Activated CD8-positive, alpha-beta memory T cell treated with anti-CD3 and anti-CD28 coated beads, Interleukin-2, amount 50 U/mL, for 4 hours (primary cell): ENCODE measurements at regions not wholly inside any gene's neighbourhood (a gene's known extent, or its start where the extent isn't known, plus 50 kb on each side); places are given as distances from the start of the nearest gene placed in this dataset.

Source experiments
- DNase-seq: peaks from one replicate; pipeline ENCODE4 v3.0.0-alpha.2; 2020

DNA sequence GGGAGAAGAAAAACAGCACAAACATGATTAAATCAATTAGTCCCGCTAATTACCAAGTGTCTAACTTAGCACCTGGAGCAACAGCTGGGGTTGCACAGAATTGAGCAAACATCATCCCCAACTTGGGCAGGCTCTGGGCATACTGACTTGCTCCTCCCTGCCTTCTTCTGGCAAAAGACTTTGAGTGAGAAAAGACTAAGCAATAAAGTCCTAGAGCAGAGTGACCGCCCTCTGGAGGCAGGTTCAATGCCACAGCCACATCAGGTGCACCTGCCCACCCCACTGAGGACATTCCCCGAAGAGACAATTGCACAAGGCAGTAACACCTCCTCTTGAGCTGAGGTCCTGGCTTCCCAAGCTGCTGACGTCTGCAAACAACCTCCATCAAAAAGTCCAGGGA lies 358.3 kb downstream of the SOX9 start:
- no peak for DNase-seq

DNA sequence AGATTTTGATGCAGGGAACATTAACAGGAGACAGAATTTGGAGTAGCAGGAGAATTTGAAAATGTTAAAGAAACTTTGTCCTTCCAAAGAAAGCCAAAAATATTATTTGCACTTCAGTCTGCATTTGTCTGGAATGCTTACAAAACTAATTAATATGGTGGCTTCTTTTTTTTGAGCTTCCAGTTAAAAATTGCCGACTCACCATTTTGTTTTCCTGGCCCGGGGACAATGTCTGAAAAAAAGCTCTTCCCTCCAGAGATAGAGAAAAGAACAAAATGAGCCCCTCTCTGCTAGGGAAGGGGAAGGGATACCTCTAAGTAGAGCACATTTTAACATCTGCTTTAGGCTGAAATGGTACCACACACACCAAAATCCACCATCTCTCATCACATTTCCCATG lies 360.8 kb downstream of the SOX9 start:
- no peak for DNase-seq

DNA sequence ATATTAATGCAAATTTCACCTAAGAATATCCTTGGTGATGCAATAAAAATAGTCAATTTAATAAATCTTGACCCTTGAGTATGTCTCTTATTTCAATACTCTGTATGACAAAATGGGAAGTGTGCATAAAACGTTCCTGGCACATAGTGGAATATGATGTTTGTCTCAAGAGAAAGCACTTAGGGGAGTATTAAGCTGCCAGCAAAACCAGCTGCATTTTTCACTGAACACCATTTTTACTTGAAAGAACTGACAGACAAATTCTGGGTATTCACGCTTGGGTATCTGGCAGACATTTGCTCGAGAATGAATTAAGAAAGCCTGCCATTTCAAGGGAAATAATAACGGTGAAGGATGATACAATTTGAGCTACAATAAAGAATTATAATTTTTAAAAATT lies 364.8 kb downstream of the SOX9 start:
- no peak for DNase-seq

DNA sequence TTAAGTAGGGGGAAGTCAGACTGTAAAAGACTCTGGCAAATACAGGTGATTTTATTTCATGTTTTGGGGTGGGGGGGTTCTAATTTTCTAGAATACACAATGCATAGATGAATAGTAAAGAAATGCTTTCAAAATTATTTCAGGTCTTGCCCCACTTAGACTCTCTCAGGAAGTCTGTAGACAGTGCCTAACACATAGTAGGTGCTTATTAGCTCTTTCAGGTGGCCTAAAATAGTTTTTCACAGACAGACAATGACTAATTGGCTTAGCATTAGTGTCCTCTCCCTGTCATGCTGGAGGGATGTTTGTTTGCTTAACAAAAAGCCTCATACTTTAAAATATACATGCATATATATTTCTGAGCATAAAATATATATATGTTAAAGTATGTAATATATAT lies 366.0 kb downstream of the SOX9 start:
- DNase-seq, result no peak

DNA sequence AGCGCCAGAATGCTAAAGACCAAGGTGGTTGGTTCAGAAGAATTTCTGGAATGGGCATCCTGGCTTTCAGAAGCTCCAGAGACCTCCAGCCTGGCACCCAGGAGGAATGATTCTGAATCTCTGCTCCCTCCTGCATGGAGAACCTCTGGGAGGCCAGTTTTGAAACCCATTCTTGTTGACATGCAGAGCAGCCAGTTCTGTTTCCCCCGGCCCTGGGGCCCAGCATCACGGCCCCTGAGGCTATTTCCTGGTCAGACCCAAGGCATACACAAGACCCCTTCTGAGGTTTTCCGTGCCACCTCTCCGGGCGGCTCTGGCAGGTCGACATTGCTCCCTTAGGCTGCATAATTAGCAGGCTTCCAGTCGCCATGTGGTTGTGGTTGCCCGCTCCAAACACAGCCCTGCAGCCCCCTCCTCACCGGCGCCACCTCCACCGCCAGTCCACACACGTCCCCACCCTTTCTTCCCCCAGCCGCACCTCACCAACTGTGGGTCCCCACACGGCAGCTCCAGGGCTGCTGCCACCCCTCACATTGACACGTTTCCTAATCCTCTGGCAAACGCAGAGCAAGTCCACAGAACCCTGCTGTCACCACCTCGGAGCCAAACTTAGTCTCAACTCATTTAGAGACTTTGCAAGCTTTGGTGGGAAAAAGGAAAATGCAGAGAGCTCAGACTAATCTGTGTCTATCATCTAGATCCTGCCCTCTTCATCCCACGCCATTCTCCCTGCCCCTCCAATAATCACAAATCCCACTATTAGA lies 367.1 kb downstream of the SOX9 start:
- DNase-seq, result no peak

DNA sequence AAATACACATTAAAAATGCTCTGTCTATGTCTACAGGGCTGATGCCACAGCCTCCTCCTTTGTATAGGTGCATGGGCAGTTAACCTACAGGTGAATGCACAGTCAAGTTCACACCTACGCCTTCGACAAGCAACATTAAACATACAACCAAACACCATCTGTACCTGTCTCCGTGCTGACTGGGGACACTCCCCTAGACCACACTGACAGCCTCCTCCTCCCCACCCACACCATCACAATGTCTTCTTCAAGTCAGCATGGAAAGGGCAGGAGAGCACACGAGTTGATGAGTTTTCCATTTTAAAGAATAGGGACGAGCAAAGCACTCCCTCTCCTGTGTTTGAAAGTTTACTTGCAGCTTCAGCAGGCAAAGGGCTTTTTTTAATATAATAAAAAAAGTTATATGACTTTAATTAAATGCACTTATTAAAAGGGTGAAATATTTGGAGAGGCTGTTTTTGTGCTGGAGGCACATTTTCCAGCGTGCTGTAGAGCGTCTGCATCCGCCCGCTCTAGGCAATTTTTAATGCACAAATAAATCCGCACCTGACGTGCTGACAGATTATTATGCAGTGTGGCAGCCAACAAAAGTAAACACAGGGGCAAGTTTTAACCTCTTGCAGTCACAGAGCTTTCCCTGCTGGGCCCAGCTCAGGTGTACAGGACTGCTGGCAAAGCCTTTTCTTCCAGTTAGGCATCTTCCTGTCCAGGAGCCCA lies 367.9 kb downstream of the SOX9 start:
- DNase-seq, result no peak

DNA sequence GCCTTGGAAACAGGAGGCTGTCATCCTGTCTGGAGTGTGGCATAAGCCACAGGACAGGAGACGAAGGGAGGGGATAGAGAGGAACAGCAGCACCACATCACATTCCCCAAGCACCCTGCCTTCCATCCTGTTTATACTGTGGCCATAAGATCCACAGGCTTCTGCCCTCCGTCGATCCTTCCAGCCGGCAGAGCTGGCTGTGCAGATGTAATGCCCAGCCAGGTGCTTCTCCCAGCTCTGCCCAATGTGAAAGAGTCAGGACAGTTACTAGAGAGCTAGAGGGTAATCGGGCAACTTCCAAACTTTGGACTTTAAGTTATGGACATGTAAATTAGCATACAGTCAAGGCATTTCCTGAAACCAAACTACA lies 368.4 kb downstream of the SOX9 start:
- no peak for DNase-seq

DNA sequence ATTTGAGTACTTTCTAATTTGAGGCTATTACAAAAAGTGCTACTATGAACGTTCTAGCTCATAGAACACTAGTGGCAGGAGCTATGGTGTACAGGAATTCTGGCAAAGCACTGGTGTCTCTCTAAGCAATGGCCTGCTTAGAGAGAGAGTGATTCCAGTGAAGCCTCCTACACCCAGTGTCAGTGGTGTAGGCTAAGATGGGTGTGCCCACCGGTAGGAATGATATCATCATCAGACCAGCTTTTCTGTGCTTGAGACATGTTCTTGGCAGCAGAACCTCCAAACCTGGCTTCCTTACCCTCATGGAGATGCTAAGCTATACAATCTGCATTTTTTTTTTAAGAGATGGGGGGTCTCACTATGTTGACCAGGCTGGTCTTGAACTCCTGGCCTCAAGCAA lies 370.3 kb downstream of the SOX9 start:
- DNase-seq, result no peak

DNA sequence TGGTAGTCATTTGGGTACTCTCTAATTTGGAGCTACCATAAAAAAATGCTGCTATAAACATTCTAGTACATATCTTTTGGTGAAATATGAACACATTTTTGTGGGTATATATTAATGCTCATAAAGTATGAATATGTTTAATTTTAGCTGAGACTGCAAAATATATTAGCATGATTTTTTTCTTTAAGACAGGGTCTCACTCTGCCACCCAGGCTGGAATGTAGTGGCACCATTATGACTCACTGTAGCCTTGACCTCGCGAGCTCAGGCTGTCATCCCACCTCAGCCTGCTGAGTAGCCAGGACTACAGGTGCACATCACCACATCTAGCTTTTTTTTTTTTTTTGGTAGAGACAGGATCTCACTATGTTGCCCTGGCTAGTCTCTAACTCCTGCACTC lies 371.7 kb downstream of the SOX9 start:
- DNase-seq, result no peak

DNA sequence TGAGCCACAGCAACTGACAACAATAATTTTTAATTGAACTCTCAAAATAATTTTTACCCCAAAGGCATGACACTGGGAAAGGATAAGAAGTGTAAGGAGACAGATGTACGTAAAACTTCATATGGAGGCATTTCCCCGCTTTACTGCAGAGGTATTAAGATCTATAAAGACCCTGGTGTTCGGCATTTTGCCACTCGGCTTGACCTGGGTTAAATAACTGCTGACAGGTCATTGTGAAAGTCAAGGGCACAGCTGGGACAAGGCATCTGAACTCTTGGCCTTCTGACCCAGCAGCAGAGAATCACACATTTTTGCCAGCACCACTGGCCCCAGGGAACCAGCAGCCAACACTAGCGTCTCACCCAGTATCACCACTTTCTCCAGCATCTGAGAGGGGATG lies 372.1 kb downstream of the SOX9 start:
- no peak for DNase-seq

DNA sequence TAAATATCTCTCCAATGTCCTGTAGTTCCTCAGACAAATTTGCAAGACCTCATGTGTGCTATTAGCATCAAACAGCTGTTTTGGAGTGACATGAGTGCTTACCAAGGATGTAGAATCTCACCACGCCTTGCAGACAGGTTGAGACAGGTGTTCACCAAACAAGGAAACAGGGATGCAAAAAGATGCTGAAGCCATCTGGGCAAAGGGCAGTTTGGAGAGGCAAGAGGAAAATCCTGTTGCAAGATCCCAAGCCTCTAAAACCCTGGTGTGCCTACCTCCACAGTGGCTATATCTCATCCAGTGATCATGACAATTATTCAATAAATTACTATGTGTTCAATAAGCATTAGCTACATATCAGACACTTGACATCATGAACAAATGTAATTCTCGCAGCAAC lies 373.7 kb downstream of the SOX9 start:
- DNase-seq, result no peak

DNA sequence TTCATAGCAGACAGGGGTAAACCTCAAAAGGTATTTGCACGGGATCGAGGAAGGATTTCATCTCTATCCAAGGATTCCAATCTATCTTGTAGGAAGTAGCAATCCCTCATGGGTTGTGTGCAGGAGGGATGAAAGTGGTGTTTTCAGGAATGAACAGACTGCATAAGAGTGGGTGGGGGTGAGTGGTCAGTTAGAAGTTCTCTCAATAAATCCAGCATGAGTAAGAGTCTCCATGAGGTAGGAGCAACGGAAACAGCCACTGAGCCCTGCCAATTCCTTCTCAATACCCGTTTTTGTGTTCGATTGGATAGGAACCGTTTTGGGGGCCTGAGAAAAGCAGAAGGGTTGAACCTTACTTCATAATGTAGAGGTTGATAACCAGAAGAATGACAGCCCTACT lies 375.6 kb downstream of the SOX9 start:
- DNase-seq, result no peak

DNA sequence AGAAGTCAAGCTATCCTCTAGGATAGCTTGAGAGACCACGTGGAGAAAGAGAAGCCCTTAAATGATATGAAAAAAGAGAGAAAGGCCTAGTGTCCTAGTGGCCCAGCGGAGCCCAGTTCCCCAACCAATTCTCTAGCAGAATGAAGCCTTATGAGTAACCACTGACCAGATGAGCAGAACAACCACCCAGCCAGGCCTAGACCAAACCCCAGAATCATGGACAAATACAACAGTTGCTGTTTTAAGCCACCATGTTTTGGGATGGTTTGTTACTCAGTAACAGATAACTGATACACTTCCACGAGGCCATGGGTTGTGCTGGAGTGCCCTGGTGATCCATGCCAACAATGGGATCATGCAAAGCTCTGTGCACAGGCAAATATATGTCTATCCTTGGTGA lies 377.1 kb downstream of the SOX9 start:
- DNase-seq, result no peak

DNA sequence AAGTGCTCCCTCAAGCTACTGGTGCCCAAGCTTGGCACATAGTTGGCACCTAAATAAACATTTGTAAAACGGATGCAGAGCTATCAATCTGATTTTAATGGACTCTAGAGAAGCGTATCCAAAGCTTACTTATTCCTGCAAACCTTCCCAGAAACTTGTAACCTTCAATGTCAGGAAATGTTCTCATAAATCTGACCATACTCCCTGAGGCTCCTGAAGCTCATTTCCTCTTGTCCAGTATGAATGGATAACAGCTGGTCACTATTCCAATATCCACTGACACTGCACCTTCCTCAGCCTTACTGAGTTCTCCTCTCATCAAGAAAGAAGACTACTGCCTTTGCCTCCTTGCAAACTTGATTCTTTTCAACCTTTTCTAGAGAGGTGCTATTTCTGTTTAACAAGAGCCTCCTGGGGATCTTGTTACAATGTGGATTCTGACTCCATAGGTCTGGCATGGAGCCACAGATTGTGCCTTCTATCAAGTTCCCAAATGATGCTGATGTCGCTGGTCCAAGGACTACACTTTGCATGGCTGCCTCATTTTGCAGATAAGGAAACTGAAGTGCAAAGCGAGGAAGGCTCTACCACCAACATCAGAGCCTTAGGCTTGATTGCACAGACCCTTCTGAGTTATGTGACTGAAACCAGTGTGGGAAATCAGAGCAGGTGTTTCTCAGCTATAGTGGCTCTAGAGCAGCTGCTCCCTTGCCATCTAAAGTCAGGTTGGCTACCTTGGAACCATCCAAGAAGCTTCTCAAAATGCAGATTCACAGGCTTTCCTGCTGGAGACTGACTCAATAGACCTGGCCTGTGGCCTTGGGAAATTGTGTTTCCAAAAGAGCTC lies 377.8 kb downstream of the SOX9 start:
- DNase-seq, result no peak

DNA sequence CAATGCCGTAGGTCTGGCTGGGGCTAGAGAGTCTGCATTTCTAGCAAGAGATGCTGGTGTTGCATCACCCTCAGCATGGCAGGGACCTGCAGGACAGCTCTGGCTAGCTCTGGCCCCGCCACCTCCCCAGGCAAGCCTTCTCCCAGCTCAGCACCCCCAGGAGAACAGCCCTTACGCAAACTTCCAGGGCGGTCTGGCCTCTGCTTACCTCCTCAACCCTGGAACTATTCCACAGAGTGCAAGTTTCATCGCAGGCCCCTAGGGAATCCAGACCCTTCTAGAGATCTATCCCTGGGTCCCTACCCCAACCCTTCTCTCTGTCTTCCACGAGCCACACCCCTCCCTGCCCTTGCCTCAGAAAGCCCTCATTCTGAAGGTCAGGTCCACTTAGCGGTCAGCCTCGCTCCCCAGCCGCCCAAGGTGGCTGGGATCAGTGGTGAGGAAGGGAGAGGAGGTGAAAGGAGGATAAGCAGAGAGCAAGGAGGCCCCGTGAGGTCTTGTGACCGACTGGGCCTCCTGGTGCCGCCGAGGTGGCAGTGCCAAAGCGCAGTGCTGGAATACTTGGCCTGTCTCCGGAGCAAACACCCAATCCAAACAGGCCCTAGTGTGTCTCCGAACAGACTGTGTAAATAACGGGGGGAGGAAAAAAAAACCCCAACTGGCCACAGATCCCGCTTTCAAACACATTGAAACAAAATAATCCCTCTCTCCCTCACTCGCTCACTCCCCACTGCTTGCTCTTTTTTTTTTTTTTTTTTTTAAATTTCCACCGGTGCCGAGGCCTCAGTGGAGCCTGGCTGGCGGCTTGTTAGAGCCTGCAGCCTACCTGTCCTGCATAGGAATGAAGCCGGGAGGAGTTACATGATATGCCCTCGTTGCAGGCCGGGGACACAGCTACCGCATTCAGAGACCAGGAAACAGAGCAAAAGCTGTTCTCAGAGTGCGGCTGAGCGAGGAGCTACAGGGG lies 380.9 kb downstream of the SOX9 start:
- no peak for DNase-seq

DNA sequence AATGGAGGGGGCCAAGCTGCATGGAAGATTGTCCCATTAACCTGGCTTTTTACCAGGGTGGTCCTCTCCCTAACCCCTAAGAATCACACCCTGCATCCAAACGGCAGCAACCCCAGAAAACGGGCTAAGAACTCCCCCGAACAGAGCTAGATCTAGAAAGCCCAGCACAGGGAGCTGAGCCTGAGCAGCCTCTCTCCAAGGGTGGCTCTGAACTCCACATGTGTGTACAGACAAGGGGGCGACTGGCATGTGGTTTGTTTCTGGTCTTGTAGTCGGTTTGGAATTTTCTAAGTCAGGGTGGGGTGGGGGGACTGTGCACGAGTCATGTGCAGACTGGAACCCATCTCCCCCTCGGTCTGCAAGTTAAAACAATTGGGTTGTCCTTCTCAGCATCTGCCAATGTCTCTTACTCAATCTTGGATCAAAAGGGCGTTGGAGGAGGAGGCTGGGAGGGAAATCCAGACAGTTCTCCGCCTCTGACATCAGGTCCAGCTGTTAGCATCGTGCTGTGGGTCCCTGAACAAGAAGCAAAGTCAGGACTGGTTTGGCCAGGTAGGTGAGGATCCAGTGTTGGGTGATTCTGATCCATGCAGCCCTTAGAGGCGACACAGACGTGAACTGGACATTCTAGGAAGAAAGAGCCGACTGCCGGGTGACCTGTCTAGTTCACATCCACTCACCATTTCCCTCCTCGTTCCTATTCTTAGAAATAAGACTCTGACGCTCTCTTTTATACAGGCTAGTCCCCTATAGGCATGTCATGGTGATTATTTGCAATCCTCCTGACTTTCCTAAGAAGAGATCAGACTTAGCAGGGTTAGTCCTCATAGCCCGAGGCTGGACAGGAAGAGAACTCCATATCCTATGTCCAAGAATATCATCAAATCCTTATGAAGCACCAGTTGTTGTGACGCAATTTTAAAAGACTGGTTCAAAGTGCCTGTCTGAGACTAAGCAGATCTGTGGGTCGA lies 381.8 kb downstream of the SOX9 start:
- no peak for DNase-seq

DNA sequence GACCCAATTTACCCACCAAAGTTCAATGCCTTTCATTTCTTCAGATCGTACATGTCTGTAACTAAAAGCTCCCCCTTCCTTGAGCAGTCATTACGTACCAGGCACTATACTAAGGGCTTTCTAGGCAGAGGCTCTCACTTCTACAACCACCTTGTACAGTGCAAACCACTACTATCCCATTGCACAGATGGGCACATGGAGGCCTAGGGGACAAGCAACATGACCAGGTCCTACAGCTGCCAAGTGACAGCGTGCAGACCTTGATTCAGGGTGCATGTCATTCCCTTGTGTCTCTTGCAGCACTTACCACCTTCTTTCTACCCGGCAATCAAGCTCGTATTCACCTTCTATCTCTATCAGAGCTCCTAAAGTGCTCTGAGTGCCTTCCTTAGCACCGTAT lies 382.7 kb downstream of the SOX9 start:
- no peak for DNase-seq

DNA sequence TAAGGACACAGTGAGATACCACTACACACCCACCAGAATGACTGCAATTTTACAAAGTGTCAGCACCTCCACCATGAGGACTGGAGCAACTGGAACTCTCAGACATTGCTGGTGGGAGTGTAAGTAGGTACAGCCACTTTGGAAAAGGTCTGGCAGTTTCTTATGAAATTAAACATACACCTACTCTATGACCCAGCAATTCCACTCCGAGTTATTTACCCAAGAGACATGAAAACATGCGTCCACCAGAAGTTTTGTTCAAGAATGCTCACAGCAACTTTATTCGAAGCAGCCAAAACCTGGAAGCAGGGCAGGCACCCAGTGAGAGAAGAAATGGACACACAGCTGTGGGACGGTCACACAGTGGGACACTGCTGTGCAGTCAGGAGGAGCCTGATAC lies 384.0 kb downstream of the SOX9 start:
- DNase-seq, result no peak

DNA sequence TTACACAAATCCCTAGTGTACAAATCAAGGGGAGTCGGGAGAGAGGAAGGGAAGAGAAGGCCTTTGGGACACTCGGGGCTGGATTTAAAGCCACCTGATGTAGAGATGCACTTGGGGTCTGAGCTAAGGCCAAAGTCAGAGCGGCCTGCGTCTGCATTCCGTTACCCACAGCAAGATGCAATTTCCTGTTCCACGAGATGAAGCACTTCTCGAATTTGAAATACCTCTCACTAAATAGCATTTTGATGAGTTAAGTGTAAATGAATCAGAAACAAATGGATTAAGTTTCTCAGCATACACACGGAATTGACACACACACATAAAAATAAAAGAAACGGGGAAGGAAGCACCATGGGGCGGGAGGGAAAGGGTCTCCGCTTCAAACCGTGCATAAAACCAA lies 386.0 kb downstream of the SOX9 start:
- no peak for DNase-seq

DNA sequence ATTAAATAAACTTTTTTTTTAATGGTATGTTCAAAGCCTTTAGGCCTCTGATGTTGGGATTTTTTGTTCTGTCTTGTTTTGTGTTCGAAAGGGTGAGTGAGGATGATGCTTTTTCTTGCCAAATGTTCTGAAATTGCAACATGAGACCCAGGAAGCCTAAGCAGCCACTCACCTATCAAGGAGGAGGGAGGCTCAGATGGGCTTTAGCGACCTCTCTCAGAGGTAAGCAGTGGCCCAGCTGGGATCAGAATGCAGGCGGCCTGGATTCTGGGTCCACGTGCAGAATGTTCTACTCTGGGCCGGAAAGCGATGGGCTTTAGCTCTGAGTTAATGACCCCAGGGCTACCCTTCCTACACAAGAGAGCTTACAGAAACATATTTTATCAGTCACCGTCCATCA lies 386.6 kb downstream of the SOX9 start:
- DNase-seq, result no peak

DNA sequence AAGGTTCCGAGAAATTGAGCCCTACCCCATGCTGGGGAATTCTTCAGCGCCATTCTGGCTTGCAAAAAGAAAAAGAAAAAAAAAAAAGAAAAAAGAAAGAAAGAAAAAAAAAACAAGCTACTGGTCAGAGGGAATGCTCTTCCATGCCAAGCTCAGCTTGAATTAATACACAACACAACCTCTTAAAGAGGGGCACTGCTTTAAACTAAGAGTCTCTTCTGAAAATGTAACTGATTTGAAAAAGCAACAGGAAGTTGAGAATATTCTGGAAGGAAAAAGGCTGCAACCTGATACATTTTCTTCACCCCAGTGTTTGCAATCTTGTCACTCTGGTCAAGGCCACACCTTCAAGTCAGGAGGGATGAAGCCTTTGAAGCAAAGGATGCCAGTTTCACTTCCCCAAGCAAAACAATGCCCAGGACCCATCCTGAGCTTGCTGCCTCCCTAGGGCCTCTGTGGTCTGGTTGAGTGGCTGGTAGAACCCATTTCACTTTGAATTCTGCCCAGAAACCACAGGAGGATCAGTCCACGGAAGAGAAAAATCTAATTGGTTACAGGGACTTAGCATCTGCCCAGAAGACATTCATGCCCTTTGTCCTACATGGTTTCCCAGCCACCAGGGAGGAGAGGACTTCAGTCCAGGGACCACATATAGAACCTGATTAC lies 389.7 kb downstream of the SOX9 start:
- no peak for DNase-seq
